Activated CD4-positive, alpha-beta T cell treated with anti-CD3 and anti-CD28 coated beads for 4 hours (primary cell): ENCODE measurements at regions not wholly inside any gene's neighbourhood (a gene's known extent, or its start where the extent isn't known, plus 50 kb on each side); places are given as distances from the start of the nearest gene placed in this dataset.
"Not testable (repeated sequence)": the region's sequence is repeated elsewhere in the genome, so short reads cannot be mapped to it uniquely, and the experiment has no call there.

Experiments used
- DNase-seq, 2 donors: peaks; one replicate each; pipeline ENCODE4 v3.0.0-alpha.2; 2020

- DNase-seq: no peak
Measured at GRCh38 chr6:167208819-167209576, 51.2 kb upstream of the GPR31 start.

- no peak for DNase-seq
Measured at GRCh38 chr6:167209577-167209975, 51.8 kb upstream of the GPR31 start.

- no peak for DNase-seq
Measured at GRCh38 chr6:167210375-167211294, 52.9 kb upstream of the GPR31 start.

GRCh38 chr6:167211295-167211648 lies 53.5 kb upstream of the GPR31 start:
- DNase-seq: no peak

- DNase-seq: no peak
Measured at GRCh38 chr6:167211881-167212712, 54.3 kb upstream of the GPR31 start.

GRCh38 chr6:167212713-167213005 lies 54.9 kb upstream of the GPR31 start:
- DNase-seq: no peak

GRCh38 chr6:167214206-167214605 lies 56.4 kb upstream of the GPR31 start:
- DNase-seq: no peak

- DNase-seq: not testable (repeated sequence)
Measured at GRCh38 chr6:167215429-167216250, 57.9 kb upstream of the GPR31 start.

- not testable (repeated sequence) for DNase-seq
Measured at GRCh38 chr6:167216390-167217050, 58.7 kb upstream of the GPR31 start.

- DNase-seq: not testable (repeated sequence)
Measured at GRCh38 chr6:167217073-167217472, 59.3 kb upstream of the GPR31 start.

- DNase-seq: peak; percentile 8 to 34
Measured at GRCh38 chr6:167217951-167218759, 60.4 kb upstream of the GPR31 start.

- not testable (repeated sequence) for DNase-seq
Measured at GRCh38 chr6:167219079-167219478, 61.3 kb upstream of the GPR31 start.

- no peak for DNase-seq
Measured at GRCh38 chr6:167219967-167220512, 62.3 kb upstream of the GPR31 start.

- no peak for DNase-seq
Measured at GRCh38 chr6:167221400-167222201, 63.8 kb upstream of the GPR31 start.

- not testable (repeated sequence) for DNase-seq
Measured at GRCh38 chr6:167225566-167226382, 65.3 kb upstream of the UNC93A start.

GRCh38 chr6:167226383-167226685 lies 64.8 kb upstream of the UNC93A start:
- no peak for DNase-seq

- no peak for DNase-seq
Measured at GRCh38 chr6:167226791-167227190, 64.3 kb upstream of the UNC93A start.

- DNase-seq: no peak
Measured at GRCh38 chr6:167227984-167228383, 63.1 kb upstream of the UNC93A start.

- no peak for DNase-seq
Measured at GRCh38 chr6:167229586-167229985, 61.5 kb upstream of the UNC93A start.
